H9 (cell line): ENCODE measurements at regions not wholly inside any gene's neighbourhood (a gene's known extent, or its start where the extent isn't known, plus 50 kb on each side); places are given as distances from the start of the nearest gene placed in this dataset.

ENCODE experiments used
- DNase-seq: peaks from one replicate; pipeline ENCODE4 v3.0.0-alpha.2; 2017
- H2AFZ ChIP-seq: one replicate; pipeline ENCODE4 v1.6.1; 2013; ENCODE audit warnings: mild to moderate bottlenecking, low read length, control low read depth, moderate library complexity
- H2AK5ac ChIP-seq: 2 replicates; pipeline ENCODE4 v1.6.1; 2013; ENCODE audit warnings: low read length, control low read depth, mixed read lengths; ENCODE audit not compliant: insufficient read length
- H2BK120ac ChIP-seq: one replicate; pipeline ENCODE4 v1.6.1; 2013; ENCODE audit warnings: low read depth, mild to moderate bottlenecking, low read length, control low read depth, inconsistent platforms; ENCODE audit not compliant: poor library complexity, severe bottlenecking
- H2BK12ac ChIP-seq: 2 replicates; pipeline ENCODE4 v1.6.1; 2013; ENCODE audit warnings: low read length, control low read depth, mixed read lengths, low read depth; ENCODE audit not compliant: insufficient read length
- H2BK15ac ChIP-seq: 2 replicates; pipeline ENCODE4 v1.6.1; 2013; ENCODE audit warnings: low read depth, low read length, control low read depth
- H2BK20ac ChIP-seq: one replicate; pipeline ENCODE4 v1.6.1; 2013; ENCODE audit warnings: low read depth, mild to moderate bottlenecking, low read length, control low read depth, inconsistent platforms; ENCODE audit not compliant: poor library complexity, severe bottlenecking
- H2BK5ac ChIP-seq: 2 replicates; pipeline ENCODE4 v1.6.1; 2013; ENCODE audit warnings: low read length, control low read depth, mixed read lengths; ENCODE audit not compliant: insufficient read length
- H3K14ac ChIP-seq: 2 replicates; pipeline ENCODE4 v1.6.1; 2013; ENCODE audit warnings: low read length, control low read depth; ENCODE audit not compliant: insufficient read depth
- H3K18ac ChIP-seq: 2 replicates; pipeline ENCODE4 v1.6.1; 2013; ENCODE audit warnings: low read depth, mild to moderate bottlenecking, mixed read lengths, low read length, control low read depth; ENCODE audit not compliant: insufficient read length
- H3K23ac ChIP-seq: 2 replicates; pipeline ENCODE4 v1.6.1; 2013; ENCODE audit warnings: low read length, control low read depth, mixed read lengths, low read depth; ENCODE audit not compliant: insufficient read length
- H3K23me2 ChIP-seq: 2 replicates; pipeline ENCODE4 v1.6.1; 2013; ENCODE audit warnings: low read depth, mild to moderate bottlenecking, mixed read lengths, low read length, control low read depth; ENCODE audit not compliant: insufficient read length, poor library complexity, severe bottlenecking
- H3K27ac ChIP-seq: 2 replicates; pipeline ENCODE4 v1.5.1; 2013; ENCODE audit warnings: low read length, control low read depth, mixed read lengths, low read depth; ENCODE audit not compliant: insufficient read length
- H3K27me3 ChIP-seq: 2 replicates; pipeline ENCODE4 v1.6.1; 2013; ENCODE audit warnings: low read length, control low read depth, inconsistent platforms; ENCODE audit not compliant: insufficient read depth
- H3K4ac ChIP-seq: 2 replicates; pipeline ENCODE4 v1.6.1; 2013; ENCODE audit warnings: low read depth, mild to moderate bottlenecking, control low read depth, inconsistent platforms, low read length, moderate library complexity
- H3K4me1 ChIP-seq: 2 replicates; pipeline ENCODE4 v1.6.1; 2013; ENCODE audit warnings: low read length, control low read depth, inconsistent platforms; ENCODE audit not compliant: insufficient read depth
- H3K4me2 ChIP-seq: 2 replicates; pipeline ENCODE4 v1.6.1; 2013; ENCODE audit warnings: low read length, control low read depth, mixed read lengths; ENCODE audit not compliant: insufficient read length, insufficient read depth
- H3K56ac ChIP-seq: 2 replicates; pipeline ENCODE4 v1.6.1; 2013; ENCODE audit warnings: low read depth, mild to moderate bottlenecking, mixed read lengths, low read length, control low read depth; ENCODE audit not compliant: insufficient read length
- H3K79me1 ChIP-seq: 2 replicates; pipeline ENCODE4 v1.6.1; 2013; ENCODE audit warnings: low read depth, mild to moderate bottlenecking, moderate library complexity, low read length, control low read depth, inconsistent platforms; ENCODE audit not compliant: insufficient read depth, poor library complexity, severe bottlenecking
- H3K79me2 ChIP-seq: 2 replicates; pipeline ENCODE4 v1.6.1; 2013; ENCODE audit warnings: low read length, control low read depth, inconsistent platforms; ENCODE audit not compliant: insufficient read depth
- H3K9ac ChIP-seq: 2 replicates; pipeline ENCODE4 v1.6.1; 2013; ENCODE audit warnings: low read length, control low read depth, mixed read lengths; ENCODE audit not compliant: insufficient read length; ENCODE audit errors: extremely low read depth
- H3K9me3 ChIP-seq: one replicate; pipeline ENCODE4 v1.6.1; 2013; ENCODE audit warnings: low read depth, low read length, inconsistent platforms; ENCODE audit not compliant: control insufficient read depth
- H3T11ph ChIP-seq: one replicate; pipeline ENCODE4 v1.6.1; 2013; ENCODE audit warnings: mild to moderate bottlenecking, low read length, control low read depth, inconsistent platforms
- H4K20me1 ChIP-seq: one replicate; pipeline ENCODE4 v1.6.1; 2013; ENCODE audit not compliant: control insufficient read depth, insufficient read length, insufficient read depth
- H4K5ac ChIP-seq: 2 replicates; pipeline ENCODE4 v1.6.1; 2013; ENCODE audit warnings: low read depth, mild to moderate bottlenecking, mixed read lengths, low read length, control low read depth; ENCODE audit not compliant: insufficient read length
- H4K8ac ChIP-seq: replicated peaks from 2 replicates; pipeline ENCODE4 v1.6.1; 2013; ENCODE audit warnings: low read length, control low read depth, mixed read lengths, low read depth; ENCODE audit not compliant: insufficient read length
- H4K91ac ChIP-seq: 2 replicates; pipeline ENCODE4 v1.6.1; 2013; ENCODE audit warnings: low read depth, mild to moderate bottlenecking, moderate library complexity, mixed read lengths, low read length, control low read depth; ENCODE audit not compliant: insufficient read length
- H3K27ac Mint-ChIP-seq, 3 experiments: 2 replicates in 2 of 3; 3 replicates in 1 of 3; pipeline ENCODE4 v1.8.0; 2020 to 2021; ENCODE audit warnings: mixed read lengths in 3 of 3, mild to moderate bottlenecking in 1 of 3, moderate library complexity in 1 of 3
- H3K27me3 Mint-ChIP-seq: 2 replicates; pipeline ENCODE4 v1.8.0; 2021; ENCODE audit warnings: low read depth, mild to moderate bottlenecking, moderate library complexity, mixed read lengths
- H3K36me3 Mint-ChIP-seq, 3 experiments: 2 replicates in 2 of 3; 3 replicates in 1 of 3; pipeline ENCODE4 v1.8.0; 2020 to 2021; ENCODE audit warnings: low read depth in 3 of 3, mixed read lengths in 3 of 3; ENCODE audit not compliant: insufficient read depth in 1 of 3
- H3K4me1 Mint-ChIP-seq, 2 experiments: 2 replicates each; pipeline ENCODE4 v1.8.0; 2020; ENCODE audit warnings: mixed read lengths in 2 of 2
- H3K4me3 Mint-ChIP-seq, 2 experiments: 2 replicates in 1 of 2; 3 replicates in 1 of 2; pipeline ENCODE4 v1.8.0; 2020 to 2021; ENCODE audit warnings: mild to moderate bottlenecking in 2 of 2, mixed read lengths in 2 of 2, moderate library complexity in 1 of 2
- H3K9me3 Mint-ChIP-seq, 2 experiments: 2 replicates in 1 of 2; 3 replicates in 1 of 2; pipeline ENCODE4 v1.8.0; 2020; ENCODE audit warnings: mild to moderate bottlenecking in 2 of 2, mixed read lengths in 2 of 2, moderate library complexity in 1 of 2
- CTCF ChIP-seq: fragments of 200-600 bp; sonication (generic); conservative IDR thresholded peaks from 3 replicates; pipeline ENCODE4 v1.8.0; 2021; ENCODE audit warnings: antibody characterized with exemption, mild to moderate bottlenecking
- WGBS: extraction: QIAGEN DNeasy Blood & Tissue Kit; methylation state at CpG from one replicate; pipeline ENCODE4 v1.1.7; 2013; ENCODE audit warnings: missing lambda C conversion rate, low lambda C conversion rate, mixed read lengths; ENCODE audit not compliant: insufficient read length; ENCODE audit errors: extremely low coverage; 5-methylcytosine and 5-hydroxymethylcytosine counted together

DNA sequence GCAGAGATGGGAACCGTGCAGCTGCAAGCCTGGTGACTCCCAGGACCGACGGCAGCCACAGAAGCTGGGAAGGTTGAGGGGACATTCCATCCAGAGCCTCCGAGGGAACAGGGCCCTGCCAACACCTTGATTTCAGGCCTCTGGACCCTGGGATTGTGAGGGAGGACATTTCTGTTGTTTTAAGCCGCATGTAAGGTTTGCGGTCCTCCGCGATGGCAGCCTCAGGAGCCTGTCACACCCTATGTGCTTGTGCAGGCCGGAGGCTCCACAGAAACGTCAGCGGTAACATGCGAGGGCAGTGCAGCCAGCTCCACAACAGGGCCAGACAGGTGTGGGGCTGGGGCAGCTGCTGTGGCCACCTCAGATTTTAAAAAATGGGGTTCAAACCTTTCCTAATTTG is 144.7 kb upstream of the SHH start:
- H4K91ac ChIP-seq = no peak overlapping the region
- H3K9me3 ChIP-seq = no peaks in the 10 kb centered on the region
- Mint-ChIP-seq H3K4me1 (peaks cover 4 to 5% of the 10 kb centered on the region in 2 experiments; a peak in 2 of 4 replicates), H3K36me3 (no peaks in the 10 kb centered on the region; a peak in 1 of 7 replicates), H3K4me3 (no peak overlapping the region), H3K9me3 (no peaks in the 10 kb centered on the region), H3K27me3 (peaks cover 6% of the 10 kb centered on the region), H3K27ac (no peak overlapping the region)
- no peak overlapping the region for H2BK15ac ChIP-seq
- no peaks in the 10 kb centered on the region for H3K79me1 ChIP-seq
- no peak overlapping the region for H2AK5ac ChIP-seq
- H3K23ac ChIP-seq = no peak overlapping the region
- no peak overlapping the region for H2BK12ac ChIP-seq
- H2BK5ac ChIP-seq = no peak overlapping the region
- no peak overlapping the region for H3K9ac ChIP-seq
- no peak overlapping the region for H3K18ac ChIP-seq
- no peak for DNase-seq
- no peak overlapping the region for H4K5ac ChIP-seq
- no peak overlapping the region for H4K8ac ChIP-seq
- no peak overlapping the region for H3T11ph ChIP-seq
- no peak overlapping the region for H3K14ac ChIP-seq
- no peak overlapping the region for H2AFZ ChIP-seq
- H2BK120ac ChIP-seq = no peak overlapping the region
- H3K79me2 ChIP-seq = no peaks in the 10 kb centered on the region
- no peak overlapping the region for H2BK20ac ChIP-seq
- H3K4ac ChIP-seq = no peak overlapping the region
- no peak overlapping the region for H3K4me2 ChIP-seq
- no peaks in the 10 kb centered on the region for H4K20me1 ChIP-seq
- no CpG with 5 or more reads among the region's 12 CpGs for WGBS
- no peaks in the 10 kb centered on the region for H3K27me3 ChIP-seq
- TF ChIP-seq CTCF = no peak
- no peak overlapping the region for H3K27ac ChIP-seq
- no peak overlapping the region for H3K56ac ChIP-seq
- H3K4me1 ChIP-seq = no peaks in the 10 kb centered on the region
- no peaks in the 10 kb centered on the region for H3K23me2 ChIP-seq
